ENCODE measurements at regions not wholly inside any gene's neighbourhood (a gene's known extent, or its start where the extent isn't known, plus 50 kb on each side); places are given as distances from the start of the nearest gene placed in this dataset.

GRCh38 chr13:58566176-58566575, 934.6 kb downstream of the PCDH17 start:
- ChIA-PET POLR2A (no interaction called here), RAD21 (ENCODE audit: unreplicated experiment) (interaction anchor here (1.1 kb wide), 1 partner anchor 22 kb away, joined by 3 read pairs; no protein-coding TSS in a partner anchor), CTCF (interaction anchor here (0.6 to 1.2 kb wide), 2 partner anchors 19 to 369 kb away, joined by 3 read pairs; no protein-coding TSS in a partner anchor), SMC1A (ENCODE audit: uncharacterized antibody, unreplicated experiment) (no interaction called here)
- no peaks in the 10 kb centered on the region for H3K9me3 ChIP-seq (replicated peaks; ENCODE audit: control insufficient read depth, insufficient read depth, low read length)
- H2AFZ ChIP-seq (ENCODE audit: control insufficient read depth, low read depth, low read length): no peak overlapping the region
- H3K27ac ChIP-seq (ENCODE audit: control insufficient read depth, insufficient read depth): no peak overlapping the region
- WGBS (ENCODE audit: insufficient coverage, insufficient replicate concordance, low lambda C conversion rate, missing lambda C conversion rate): 35% methylated on average over 3 of the region's 3 CpGs
- ATAC-seq (no peak), FAIRE-seq (no peak), DNase-seq (ENCODE audit: low read depth, low spot score) (no peak)
- no peaks in the 10 kb centered on the region for H3K79me2 ChIP-seq (ENCODE audit: control insufficient read depth, insufficient read depth, low read length)
- no peaks in the 10 kb centered on the region for H3K4me1 ChIP-seq (ENCODE audit: control insufficient read depth, insufficient read depth, low read length)
- H3K4me2 ChIP-seq (ENCODE audit: control insufficient read depth, insufficient read depth): no peak overlapping the region
- BruUV-seq (replicated peaks): no TSS peak
- no peaks in the 10 kb centered on the region for H3K36me3 ChIP-seq (ENCODE audit: control insufficient read depth in 2 of 2, insufficient read depth in 2 of 2, low read length in 1 of 2)
- no peaks in the 10 kb centered on the region for H4K20me1 ChIP-seq (ENCODE audit: control insufficient read depth, insufficient read depth)
- H3K4me3 ChIP-seq: no peak overlapping the region
- intact Hi-C loops (cut with micrococcal nuclease; ENCODE audit: unreplicated experiment): no loop called here
- in situ Hi-C loops (cut with MboI): no loop called here
- H3K27me3 ChIP-seq (replicated peaks in 1 of 2; ENCODE audit: control insufficient read depth in 2 of 2, insufficient read depth in 2 of 2, low read length in 1 of 2): no peaks in the 10 kb centered on the region
- no peak overlapping the region for H3K9ac ChIP-seq (ENCODE audit: control insufficient read depth, insufficient read depth, low read length)
- TF ChIP-seq CHD4 (IDR thresholded peaks at IDR 0.05): no peak

- ChIA-PET POLR2A (no interaction called here), CTCF (interaction anchor here (0.5 kb wide), 1 partner anchor 27 kb away, joined by 3 read pairs; no protein-coding TSS in a partner anchor), RAD21 (ENCODE audit: unreplicated experiment) (no interaction called here), SMC1A (ENCODE audit: uncharacterized antibody, unreplicated experiment) (no interaction called here)
- H3K9ac ChIP-seq (ENCODE audit: control insufficient read depth, insufficient read depth, low read length): no peak overlapping the region
- intact Hi-C loops (cut with micrococcal nuclease; ENCODE audit: unreplicated experiment): no loop called here
- no peak overlapping the region for H3K4me3 ChIP-seq
- H2AFZ ChIP-seq (ENCODE audit: control insufficient read depth, low read depth, low read length): no peak overlapping the region
- no TSS peak for BruUV-seq (replicated peaks)
- no peaks in the 10 kb centered on the region for H3K4me1 ChIP-seq (ENCODE audit: control insufficient read depth, insufficient read depth, low read length)
- H3K27me3 ChIP-seq (replicated peaks in 1 of 2; ENCODE audit: control insufficient read depth in 2 of 2, insufficient read depth in 2 of 2, low read length in 1 of 2): no peaks in the 10 kb centered on the region
- in situ Hi-C loops (cut with MboI): no loop called here
- H3K79me2 ChIP-seq (ENCODE audit: control insufficient read depth, insufficient read depth, low read length): no peaks in the 10 kb centered on the region
- no peak overlapping the region for H3K27ac ChIP-seq (ENCODE audit: control insufficient read depth, insufficient read depth)
- no peaks in the 10 kb centered on the region for H3K36me3 ChIP-seq (ENCODE audit: control insufficient read depth in 2 of 2, insufficient read depth in 2 of 2, low read length in 1 of 2)
- no peaks in the 10 kb centered on the region; the same call in 2 of the 3 replicates for H3K9me3 ChIP-seq (replicated peaks; ENCODE audit: control insufficient read depth, insufficient read depth, low read length)
- no peak overlapping the region for H3K4me2 ChIP-seq (ENCODE audit: control insufficient read depth, insufficient read depth)
- no peaks in the 10 kb centered on the region for H4K20me1 ChIP-seq (ENCODE audit: control insufficient read depth, insufficient read depth)
- WGBS (ENCODE audit: insufficient coverage, insufficient replicate concordance, low lambda C conversion rate, missing lambda C conversion rate): 0% methylated on average over 2 of the region's 2 CpGs
- DNase-seq (ENCODE audit: low read depth, low spot score): no peak
- ATAC-seq: no peak; the same call in 2 of the 3 replicates
- no peak for FAIRE-seq
- TF ChIP-seq MLLT1 (IDR thresholded peaks at IDR 0.05): no peak
- no peak for TF ChIP-seq MYC (IDR thresholded peaks at IDR 0.05; ENCODE audit: insufficient read depth, insufficient read length, insufficient replicate concordance, low read length, severe bottlenecking)
- TF ChIP-seq BRCA1 (IDR thresholded peaks at IDR 0.05; ENCODE audit: low read depth, low read length): no peak
- TF ChIP-seq SMC3 (IDR thresholded peaks at IDR 0.05; ENCODE audit: borderline replicate concordance, low read length): no peak
- TF ChIP-seq MYB (IDR thresholded peaks at IDR 0.05; ENCODE audit: borderline replicate concordance, low read depth, low read length): no peak
- TF ChIP-seq MAX (IDR thresholded peaks at IDR 0.05; ENCODE audit: low read depth, low read length): no peak
- TF ChIP-seq RFX5 (IDR thresholded peaks at IDR 0.05; ENCODE audit: low read depth, low read length): no peak
- no peak for TF ChIP-seq SKIL (IDR thresholded peaks at IDR 0.05; ENCODE audit: low read depth, poor library complexity, severe bottlenecking)
These were observed 942.2 kb downstream of the PCDH17 start for GRCh38 chr13:58573743-58574142.
